A673 (cell line): ENCODE measurements at regions not wholly inside any gene's neighbourhood (a gene's known extent, or its start where the extent isn't known, plus 50 kb on each side); places are given as distances from the start of the nearest gene placed in this dataset.
A peak's percentile ranks its signal among the peaks of the same experiment; 100 is the strongest.

Source experiments
- BruUV-seq: library from RNA; stranded (reverse); fragments of 400-500 nt; replicated peaks from 2 replicates; lab custom pipeline; 2021; lab: Mats Ljungman, UMichigan
- CTCF ChIA-PET: fragments of 300-600 bp; sonication (Branson Sonifier 250); formaldehyde crosslinking; loops from one replicate; lab custom pipeline; 2022; ENCODE audit warnings: antibody characterized with exemption; lab: Charles Lee
- POLR2A ChIA-PET: fragments of 300-600 bp; sonication (Branson Sonifier 250); formaldehyde crosslinking; loops from one replicate; lab custom pipeline; 2022; ENCODE audit warnings: antibody characterized with exemption; ENCODE audit not compliant: low non-redundant PET; lab: Charles Lee
- DNase-seq: peaks from one replicate; pipeline ENCODE4 v3.0.0-alpha.2; 2015; ENCODE audit warnings: low spot score
- H3K27ac ChIP-seq: fragments of 200-600 bp; sonication (generic); 2 replicates; pipeline ENCODE4 v1.5.1; 2016; ENCODE audit warnings: mixed run types, low read depth, mild to moderate bottlenecking, mixed read lengths, antibody characterized with exemption, low read length; ENCODE audit not compliant: poor library complexity, severe bottlenecking
- H3K27me3 ChIP-seq: fragments of 200-600 bp; sonication (generic); replicated peaks from 2 replicates; pipeline ENCODE4 v1.6.1; 2017; ENCODE audit warnings: mixed run types, low read depth, mild to moderate bottlenecking, mixed read lengths, antibody characterized with exemption, low read length; ENCODE audit not compliant: insufficient read depth, poor library complexity
- H3K36me3 ChIP-seq: fragments of 200-600 bp; sonication (generic); 2 replicates; pipeline ENCODE4 v1.6.1; 2016; ENCODE audit warnings: mixed run types, mild to moderate bottlenecking, mixed read lengths, antibody characterized with exemption, low read length; ENCODE audit not compliant: insufficient read depth, poor library complexity, severe bottlenecking
- H3K4me1 ChIP-seq: fragments of 200-600 bp; sonication (generic); 2 replicates; pipeline ENCODE4 v1.6.1; 2017; ENCODE audit warnings: mixed run types, mild to moderate bottlenecking, mixed read lengths, antibody characterized with exemption, low read length; ENCODE audit not compliant: insufficient read depth, poor library complexity, severe bottlenecking
- H3K4me3 ChIP-seq: fragments of 200-600 bp; sonication (generic); 2 replicates; pipeline ENCODE4 v1.5.1; 2016; ENCODE audit warnings: low read depth, mixed run types, mild to moderate bottlenecking, mixed read lengths, low read length; ENCODE audit not compliant: poor library complexity, severe bottlenecking
- H3K9me3 ChIP-seq: fragments of 200-600 bp; sonication (generic); 2 replicates; pipeline ENCODE4 v1.6.1; 2016; ENCODE audit warnings: mixed run types, low read depth, mild to moderate bottlenecking, mixed read lengths, antibody characterized with exemption, low read length; ENCODE audit not compliant: poor library complexity, severe bottlenecking
- CTCF ChIP-seq: fragments of 300-800, 200-600 bp; sonication (generic); conservative IDR thresholded peaks from 2 replicates; pipeline ENCODE4 v1.5.1; 2017; ENCODE audit warnings: low read depth, mild to moderate bottlenecking, antibody characterized with exemption, low read length, moderate library complexity, mixed read lengths
- EZH2 ChIP-seq: fragments of 200-600 bp; sonication (generic); IDR thresholded peaks from 2 replicates; pipeline ENCODE4 v1.6.1; 2017; ENCODE audit warnings: borderline replicate concordance, low read depth, mild to moderate bottlenecking, mixed read lengths, antibody characterized with exemption, low read length; ENCODE audit not compliant: poor library complexity, severe bottlenecking
- intact Hi-C: fragments of 100-400 bp; cut with micrococcal nuclease; formaldehyde crosslinking; loops from one replicate; pipeline ENCODE4 v1.10.0; 2022; ENCODE audit not compliant: unreplicated experiment

DNA sequence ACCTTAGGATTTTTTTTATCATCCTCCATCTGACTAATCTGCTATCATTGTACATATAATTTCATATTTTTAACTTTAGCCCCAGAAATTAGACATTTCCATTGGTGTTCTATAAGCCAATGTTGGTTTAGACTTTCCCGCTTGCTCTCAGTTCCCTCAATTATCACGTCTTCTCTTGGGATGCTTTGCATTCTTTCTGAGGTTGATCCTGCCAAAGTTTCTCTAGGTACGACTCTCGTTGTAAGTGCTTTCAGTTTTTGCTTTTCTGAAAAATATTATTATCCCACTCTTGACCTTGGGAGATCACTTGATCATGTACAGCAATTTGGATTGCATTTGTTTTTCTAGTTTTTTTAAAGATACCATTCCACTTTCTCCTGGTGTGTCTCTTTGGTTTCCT is 270.2 kb downstream of the IRS2 start:
- Histone ChIP-seq H3K4me1 (peaks cover 3% of the 10 kb centered on the region), H3K27me3 (no peaks in the 10 kb centered on the region), H3K9me3 (no peaks in the 10 kb centered on the region), H3K4me3 (no peak overlapping the region), H3K27ac (no peak overlapping the region), H3K36me3 (no peaks in the 10 kb centered on the region)
- no peak for TF ChIP-seq EZH2
- no peak for TF ChIP-seq CTCF
- BruUV-seq = no TSS peak
- no peak for DNase-seq
- ChIA-PET CTCF (no interaction called here), POLR2A (no interaction called here)
- intact Hi-C loops = no loop called here

DNA sequence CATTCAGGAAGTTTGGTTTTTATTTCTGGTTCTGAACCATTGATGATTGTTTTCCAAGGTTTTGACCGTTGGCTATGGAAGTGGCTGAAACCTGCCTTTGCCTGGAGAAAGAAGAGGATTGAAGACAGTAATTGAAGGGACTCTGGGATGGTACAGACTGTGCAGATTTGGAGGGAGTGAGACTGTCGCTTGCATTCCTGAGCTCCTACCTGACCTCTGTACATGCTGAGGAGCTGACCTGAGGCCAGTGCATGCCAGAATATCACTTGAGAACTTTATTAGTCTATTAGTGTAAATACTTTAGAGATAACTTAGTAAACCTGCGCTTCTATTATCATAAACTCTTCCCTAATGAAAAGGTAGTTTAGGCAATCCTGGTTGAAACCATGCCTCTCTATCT is 276.4 kb downstream of the IRS2 start:
- H3K27ac ChIP-seq = no peak overlapping the region
- peaks cover 3% of the 10 kb centered on the region for H3K4me1 ChIP-seq
- BruUV-seq = no TSS peak
- CTCF ChIA-PET = no interaction called here
- DNase-seq = no peak
- no peak overlapping the region for H3K4me3 ChIP-seq
- H3K9me3 ChIP-seq = no peaks in the 10 kb centered on the region
- POLR2A ChIA-PET = no interaction called here
- no peaks in the 10 kb centered on the region for H3K36me3 ChIP-seq
- TF ChIP-seq EZH2 = no peak
- H3K27me3 ChIP-seq = no peaks in the 10 kb centered on the region
- intact Hi-C loops = no loop called here

DNA sequence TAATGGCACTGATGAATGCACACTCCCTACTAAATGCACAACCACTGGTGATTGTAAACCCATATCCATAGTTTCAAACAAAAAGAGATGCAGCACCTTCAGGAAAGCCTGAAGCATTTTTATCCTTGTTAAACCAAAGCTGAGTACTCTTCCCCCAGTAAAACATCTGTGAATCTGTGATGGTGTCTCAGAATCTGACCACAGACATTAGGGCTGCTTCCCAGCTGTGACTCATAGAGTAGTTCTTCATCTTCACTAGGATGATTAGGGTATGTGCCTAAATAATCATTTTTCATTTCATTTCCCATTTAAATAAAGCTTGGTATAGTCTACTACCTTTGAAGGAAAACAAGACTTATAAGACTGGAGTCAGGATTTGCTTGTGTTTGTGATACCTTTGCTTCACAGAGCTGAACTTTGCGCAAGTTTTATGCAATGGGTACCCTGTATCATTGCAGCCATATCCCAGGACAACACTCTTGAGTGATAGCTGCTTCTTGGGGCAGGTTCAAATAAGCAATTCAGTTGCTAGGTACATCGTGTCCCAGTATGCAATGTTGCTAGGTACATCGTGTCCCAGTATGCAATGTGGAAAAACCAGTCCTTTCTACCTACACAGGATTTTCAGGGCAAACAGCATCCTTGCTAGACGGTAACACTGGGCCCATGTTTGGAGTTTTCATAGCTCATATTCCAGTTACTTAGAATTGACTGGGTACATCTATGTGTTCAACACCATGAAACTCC is 277.1 kb downstream of the IRS2 start:
- intact Hi-C loops = no loop called here
- no peak for DNase-seq
- Histone ChIP-seq H3K27ac (no peak overlapping the region), H3K36me3 (no peaks in the 10 kb centered on the region), H3K27me3 (no peaks in the 10 kb centered on the region), H3K4me3 (no peak overlapping the region), H3K4me1 (no peaks in the 10 kb centered on the region), H3K9me3 (no peaks in the 10 kb centered on the region)
- TF ChIP-seq CTCF (no peak), EZH2 (no peak)
- ChIA-PET POLR2A (no interaction called here), CTCF (no interaction called here)
- BruUV-seq = no TSS peak

- H3K9me3 ChIP-seq = no peaks in the 10 kb centered on the region
- peak; percentile 20; the same call in 1 of the 2 replicates for TF ChIP-seq CTCF
- TF ChIP-seq EZH2 = no peak
- no peaks in the 10 kb centered on the region for H3K27me3 ChIP-seq
- intact Hi-C loops = no loop called here
- no peak overlapping the region for H3K4me3 ChIP-seq
- no peak overlapping the region for H3K27ac ChIP-seq
- CTCF ChIA-PET = no interaction called here
- DNase-seq = peak; percentile 24
- BruUV-seq = no TSS peak
- no peaks in the 10 kb centered on the region for H3K36me3 ChIP-seq
- peaks cover 13% of the 10 kb centered on the region for H3K4me1 ChIP-seq
- POLR2A ChIA-PET = no interaction called here
Measured at GRCh38 chr13:109500146-109500773, 286.1 kb downstream of the IRS2 start.
